Epithelial cell of esophagus (primary cell): ENCODE measurements at regions not wholly inside any gene's neighbourhood (a gene's known extent, or its start where the extent isn't known, plus 50 kb on each side); places are given as distances from the start of the nearest gene placed in this dataset.
A peak's percentile ranks its signal among the peaks of the same experiment; 100 is the strongest.

Source experiments
- DNase-seq: peaks from one replicate; pipeline ENCODE4 v3.0.0; 2010; ENCODE audit warnings: low read depth
- H3K4me3 ChIP-seq: 2 replicates; pipeline ENCODE4 v1.5.1; 2011; ENCODE audit warnings: mild to moderate bottlenecking, low read length, control low read depth
- CTCF ChIP-seq: IDR thresholded peaks from 2 replicates; pipeline ENCODE4 v1.5.1; 2011; ENCODE audit warnings: low read depth, mild to moderate bottlenecking, low read length, control low read depth, inconsistent platforms; ENCODE audit not compliant: insufficient read depth; ENCODE audit errors: missing control alignments

- H3K4me3 ChIP-seq = no peak overlapping the region
- DNase-seq = no peak
- TF ChIP-seq CTCF = no peak
Observed at GRCh38 chr1:168806952-168807351, 77.9 kb upstream of the DPT start.

- TF ChIP-seq CTCF = no peak
- H3K4me3 ChIP-seq = no peak overlapping the region
- DNase-seq = peak; percentile 74
Observed at GRCh38 chr1:168811176-168811575, 82.2 kb upstream of the DPT start.

GRCh38 chr1:168819668-168820067 lies 90.7 kb upstream of the DPT start:
- no peak for DNase-seq
- H3K4me3 ChIP-seq = no peak overlapping the region
- no peak for TF ChIP-seq CTCF

- H3K4me3 ChIP-seq = no peak overlapping the region
- TF ChIP-seq CTCF = no peak
- no peak for DNase-seq
Observed at GRCh38 chr1:168821434-168821833, 92.4 kb upstream of the DPT start.

GRCh38 chr1:168822911-168823310 lies 93.9 kb upstream of the DPT start:
- TF ChIP-seq CTCF = no peak
- no peak overlapping the region for H3K4me3 ChIP-seq
- no peak for DNase-seq

- H3K4me3 ChIP-seq = no peak overlapping the region
- TF ChIP-seq CTCF = no peak
- DNase-seq = no peak
Observed at GRCh38 chr1:168823988-168824387, 95.0 kb upstream of the DPT start.

GRCh38 chr1:168824418-168825065 lies 95.5 kb upstream of the DPT start:
- no peak for TF ChIP-seq CTCF
- no peak for DNase-seq
- no peak overlapping the region for H3K4me3 ChIP-seq
